ENCODE measurements at regions not wholly inside any gene's neighbourhood (a gene's known extent, or its start where the extent isn't known, plus 50 kb on each side); places are given as distances from the start of the nearest gene placed in this dataset.
"Not testable (repeated sequence)": the region's sequence is repeated elsewhere in the genome, so short reads cannot be mapped to it uniquely, and the experiment has no call there.

DNA sequence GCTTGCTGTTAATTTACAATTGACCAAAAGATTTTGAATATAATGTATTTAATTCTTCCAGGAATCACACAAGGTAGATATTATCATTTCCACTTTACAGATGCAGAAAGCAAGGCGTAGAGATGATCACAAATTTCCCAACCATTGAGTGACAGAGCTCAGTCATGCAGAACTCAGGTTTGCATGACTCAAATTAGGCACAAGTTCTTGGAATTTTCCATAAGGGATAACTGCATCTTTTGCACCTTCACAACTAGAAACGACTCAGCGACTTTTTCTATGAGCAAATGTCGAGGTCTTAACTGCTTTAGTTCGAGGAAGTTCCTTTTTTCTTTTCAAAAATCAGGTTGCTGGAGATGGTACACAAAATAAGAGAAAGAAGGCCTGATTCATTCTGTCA is 265.5 kb upstream of the PAPPA start (continued):
- no peak for TF ChIP-seq GABPA (IDR thresholded peaks at IDR 0.05 in 1 of 2, conservative IDR thresholded peaks at IDR 0.05 in 1 of 2)

GRCh38 chr9:115891929-115892328 is 261.7 kb upstream of the PAPPA start:
- no peaks in the 10 kb centered on the region for H3K36me3 ChIP-seq (ENCODE audit: control insufficient read depth in 4 of 4, insufficient read depth in 3 of 4, low read depth in 1 of 4, low read length in 3 of 4)

GRCh38 chr9:115898478-115898877 is 255.1 kb upstream of the PAPPA start:
- H3K4me3 ChIP-seq (ENCODE audit: low read depth in 1 of 3, low read length in 3 of 3); H3K36me3 ChIP-seq (ENCODE audit: control insufficient read depth in 4 of 4, insufficient read depth in 3 of 4, low read depth in 1 of 4, low read length in 3 of 4); H3K9me3 ChIP-seq (ENCODE audit: control insufficient read depth in 4 of 4, low read length in 3 of 4); H3K4me1 ChIP-seq (ENCODE audit: control insufficient read depth in 4 of 4, insufficient read depth in 4 of 4, low read length in 3 of 4); H3K27ac ChIP-seq (ENCODE audit: low read depth in 1 of 2, low read length in 2 of 2); H3K9ac ChIP-seq (ENCODE audit: low read depth in 1 of 2, low read length in 2 of 2); DNase-seq (ENCODE audit: low spot score); H3K27me3 ChIP-seq (ENCODE audit: control insufficient read depth in 4 of 4, insufficient read depth in 4 of 4, low read length in 3 of 4): not testable (repeated sequence)
- WGBS, result 55% methylated on average over 2 of the region's 2 CpGs

More at GRCh38 chr9:115891929-115892328, 261.7 kb upstream of the PAPPA start:
- no peak overlapping the region for H3K4me3 ChIP-seq (ENCODE audit: low read depth in 1 of 3, low read length in 3 of 3)
- 27% methylated on average over 2 of the region's 2 CpGs for WGBS
- no peak overlapping the region for H3K9ac ChIP-seq (ENCODE audit: low read depth in 1 of 2, low read length in 2 of 2)
- TF ChIP-seq TAF1 (conservative IDR thresholded peaks at IDR 0.05) (no peak), SP1 (IDR thresholded peaks at IDR 0.05) (no peak), GABPA (IDR thresholded peaks at IDR 0.05 in 1 of 2, conservative IDR thresholded peaks at IDR 0.05 in 1 of 2) (no peak)
- DNase-seq (ENCODE audit: low spot score), result no peak
- no peak overlapping the region for H3K27ac ChIP-seq (ENCODE audit: low read depth in 1 of 2, low read length in 2 of 2)
- H3K27me3 ChIP-seq (ENCODE audit: control insufficient read depth in 4 of 4, insufficient read depth in 4 of 4, low read length in 3 of 4), result peaks cover 0 to 3% (median 0%) of the 10 kb centered on the region in 4 donors
- no peaks in the 10 kb centered on the region for H3K4me1 ChIP-seq (ENCODE audit: control insufficient read depth in 4 of 4, insufficient read depth in 4 of 4, low read length in 3 of 4)
- no peaks in the 10 kb centered on the region for H3K9me3 ChIP-seq (ENCODE audit: control insufficient read depth in 4 of 4, low read length in 3 of 4)

DNA sequence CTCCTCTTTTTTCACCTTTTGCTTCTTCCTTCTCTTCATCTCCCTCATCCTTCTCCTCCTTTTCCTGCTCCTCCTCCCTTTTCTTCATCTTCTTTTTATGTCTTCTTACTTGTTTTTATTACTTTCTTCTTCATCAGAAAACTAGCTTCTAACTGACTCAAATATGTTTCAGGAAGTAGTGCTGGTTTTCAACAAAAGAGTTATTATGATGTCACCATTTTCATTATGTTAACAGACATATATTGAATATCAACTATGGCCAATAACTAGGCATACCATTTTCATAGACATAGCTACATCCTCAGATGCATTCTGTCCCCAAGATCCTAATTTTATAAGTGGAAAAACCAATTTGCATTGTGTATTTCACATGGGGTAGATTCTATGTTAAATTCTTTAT is 252.9 kb upstream of the PAPPA start:
- no peak for DNase-seq (ENCODE audit: low spot score)
- no peak overlapping the region for H3K9ac ChIP-seq (ENCODE audit: low read depth in 1 of 2, low read length in 2 of 2)
- H3K4me3 ChIP-seq (ENCODE audit: low read depth in 1 of 3, low read length in 3 of 3), result no peak overlapping the region
- no peak overlapping the region for H3K27ac ChIP-seq (ENCODE audit: low read depth in 1 of 2, low read length in 2 of 2)
- H3K27me3 ChIP-seq (ENCODE audit: control insufficient read depth in 4 of 4, insufficient read depth in 4 of 4, low read length in 3 of 4), result no peaks in the 10 kb centered on the region
- no peaks in the 10 kb centered on the region for H3K36me3 ChIP-seq (ENCODE audit: control insufficient read depth in 4 of 4, insufficient read depth in 3 of 4, low read depth in 1 of 4, low read length in 3 of 4)
- no peaks in the 10 kb centered on the region for H3K9me3 ChIP-seq (ENCODE audit: control insufficient read depth in 4 of 4, low read length in 3 of 4)
- no peaks in the 10 kb centered on the region for H3K4me1 ChIP-seq (ENCODE audit: control insufficient read depth in 4 of 4, insufficient read depth in 4 of 4, low read length in 3 of 4)
- TF ChIP-seq SP1 (IDR thresholded peaks at IDR 0.05) (no peak), ZBTB33 (IDR thresholded peaks at IDR 0.05) (no peak), CTCF (IDR thresholded peaks at IDR 0.05; ENCODE audit: low read depth, low read length, missing input control) (no peak), TAF1 (conservative IDR thresholded peaks at IDR 0.05) (no peak), MAX (IDR thresholded peaks at IDR 0.05) (no peak), YY1 (IDR thresholded peaks at IDR 0.05) (no peak), NR2F2 (IDR thresholded peaks at IDR 0.05) (no peak), GABPA (IDR thresholded peaks at IDR 0.05 in 1 of 2, conservative IDR thresholded peaks at IDR 0.05 in 1 of 2) (no peak), EGR1 (IDR thresholded peaks at IDR 0.05; ENCODE audit: low read depth in 2 of 2) (no peak), HNF4G (IDR thresholded peaks at IDR 0.05) (no peak), JUND (IDR thresholded peaks at IDR 0.05) (no peak), RAD21 (IDR thresholded peaks at IDR 0.05) (no peak), HNF4A (conservative IDR thresholded peaks at IDR 0.05) (no peak), FOXA2 (IDR thresholded peaks at IDR 0.05) (no peak), RXRA (IDR thresholded peaks at IDR 0.05) (no peak), FOXA1 (IDR thresholded peaks at IDR 0.05) (no peak)
- TF ChIP-seq, protein P1, sequence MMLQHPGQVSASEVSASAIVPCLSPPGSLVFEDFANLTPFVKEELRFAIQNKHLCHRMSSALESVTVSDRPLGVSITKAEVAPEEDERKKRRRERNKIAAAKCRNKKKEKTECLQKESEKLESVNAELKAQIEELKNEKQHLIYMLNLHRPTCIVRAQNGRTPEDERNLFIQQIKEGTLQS (IDR thresholded peaks at IDR 0.05), result no peak
- TF ChIP-seq, protein P2, sequence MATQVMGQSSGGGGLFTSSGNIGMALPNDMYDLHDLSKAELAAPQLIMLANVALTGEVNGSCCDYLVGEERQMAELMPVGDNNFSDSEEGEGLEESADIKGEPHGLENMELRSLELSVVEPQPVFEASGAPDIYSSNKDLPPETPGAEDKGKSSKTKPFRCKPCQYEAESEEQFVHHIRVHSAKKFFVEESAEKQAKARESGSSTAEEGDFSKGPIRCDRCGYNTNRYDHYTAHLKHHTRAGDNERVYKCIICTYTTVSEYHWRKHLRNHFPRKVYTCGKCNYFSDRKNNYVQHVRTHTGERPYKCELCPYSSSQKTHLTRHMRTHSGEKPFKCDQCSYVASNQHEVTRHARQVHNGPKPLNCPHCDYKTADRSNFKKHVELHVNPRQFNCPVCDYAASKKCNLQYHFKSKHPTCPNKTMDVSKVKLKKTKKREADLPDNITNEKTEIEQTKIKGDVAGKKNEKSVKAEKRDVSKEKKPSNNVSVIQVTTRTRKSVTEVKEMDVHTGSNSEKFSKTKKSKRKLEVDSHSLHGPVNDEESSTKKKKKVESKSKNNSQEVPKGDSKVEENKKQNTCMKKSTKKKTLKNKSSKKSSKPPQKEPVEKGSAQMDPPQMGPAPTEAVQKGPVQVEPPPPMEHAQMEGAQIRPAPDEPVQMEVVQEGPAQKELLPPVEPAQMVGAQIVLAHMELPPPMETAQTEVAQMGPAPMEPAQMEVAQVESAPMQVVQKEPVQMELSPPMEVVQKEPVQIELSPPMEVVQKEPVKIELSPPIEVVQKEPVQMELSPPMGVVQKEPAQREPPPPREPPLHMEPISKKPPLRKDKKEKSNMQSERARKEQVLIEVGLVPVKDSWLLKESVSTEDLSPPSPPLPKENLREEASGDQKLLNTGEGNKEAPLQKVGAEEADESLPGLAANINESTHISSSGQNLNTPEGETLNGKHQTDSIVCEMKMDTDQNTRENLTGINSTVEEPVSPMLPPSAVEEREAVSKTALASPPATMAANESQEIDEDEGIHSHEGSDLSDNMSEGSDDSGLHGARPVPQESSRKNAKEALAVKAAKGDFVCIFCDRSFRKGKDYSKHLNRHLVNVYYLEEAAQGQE (IDR thresholded peaks at IDR 0.05), result no peak

All from liver (tissue), 8 donors.